Transverse colon (tissue), 4 donors: ENCODE measurements at regions not wholly inside any gene's neighbourhood (a gene's known extent, or its start where the extent isn't known, plus 50 kb on each side); places are given as distances from the start of the nearest gene placed in this dataset.

Source experiments
- DNase-seq: peaks from one replicate; pipeline ENCODE4 v3.0.0-alpha.2; 2019
- H3K27ac ChIP-seq, 4 donors: fragments of 200-600 bp; sonication (generic); 2 replicates each; pipeline ENCODE4 v1.5.1; 2016 to 2018; ENCODE audit warnings: inconsistent platforms in 4 of 4
- H3K27me3 ChIP-seq: fragments of 200-600 bp; sonication (generic); 2 replicates; pipeline ENCODE4 v1.5.1; 2017; ENCODE audit warnings: inconsistent platforms
- H3K36me3 ChIP-seq, 4 donors: fragments of 200-600 bp; sonication (generic); 2 replicates each; pipeline ENCODE4 v1.5.1; 2017 to 2019; ENCODE audit warnings: inconsistent platforms in 4 of 4
- H3K4me1 ChIP-seq, 4 donors: fragments of 200-600 bp; sonication (generic); 2 replicates each; pipeline ENCODE4 v1.5.1; 2017 to 2020; ENCODE audit warnings: inconsistent platforms in 4 of 4
- H3K4me3 ChIP-seq, 4 donors: fragments of 200-600 bp; sonication (generic); 1 replicate in 1 of 4; 2 replicates in 3 of 4; pipeline versions ENCODE4 v1.5.1 to v1.6.1; 2017 to 2019; ENCODE audit warnings: inconsistent platforms in 4 of 4
- H3K9me3 ChIP-seq, 2 donors: fragments of 200-600 bp; sonication (generic); 2 replicates each; pipeline ENCODE4 v1.5.1; 2017 to 2019; ENCODE audit warnings: inconsistent platforms in 2 of 2
- EP300 ChIP-seq: sonication (generic); formaldehyde crosslinking; IDR thresholded peaks from one replicate; pipeline ENCODE4 v1.6.1; 2017; ENCODE audit warnings: antibody characterized with exemption, low read depth
- POLR2A ChIP-seq: fragments of 450-650 bp; IDR thresholded peaks from one replicate; pipeline ENCODE4 v1.6.1; 2016; ENCODE audit warnings: antibody characterized with exemption, mild to moderate bottlenecking, moderate library complexity
- POLR2AphosphoS5 ChIP-seq, 3 donors: sonication (generic); formaldehyde crosslinking; IDR thresholded peaks; one replicate each; pipeline ENCODE4 v1.6.1; 2016; ENCODE audit warnings: antibody characterized with exemption in 3 of 3
- WGBS, 2 donors: methylation state at CpG; one replicate each; pipeline ENCODE4 v1.1.5; 2018; ENCODE audit warnings: low coverage in 1 of 2; 5-methylcytosine and 5-hydroxymethylcytosine counted together
- in situ Hi-C, 4 donors: fragments of 200-750 bp; cut with MboI; loops; one replicate each; pipeline versions ENCODE4 v1.15.0 to v1.15.1; 2017; ENCODE audit warnings: low sequenced_read_pairs in 3 of 4, low pct_ligation_motif_present in 1 of 4, low pct_unique_long_range_greater_than_20kb in 1 of 4
- intact Hi-C: fragments of 100-400 bp; cut with DNase I; formaldehyde crosslinking; loops from one replicate; pipeline ENCODE4 v1.15.1; 2023; ENCODE audit warnings: low total_unique reads
- TF ChIP-seq, protein P1 (sequence below), 5 experiments: fragments of 200-600 bp in 3 of 5; fragments of 450-650 bp in 2 of 5; sonication (generic) in 3 of 5; IDR thresholded peaks; 1 replicate in 2 of 5; 2 replicates in 3 of 5; pipeline ENCODE4 v1.5.1; 2016 to 2017; ENCODE audit warnings: antibody characterized with exemption in 5 of 5, inconsistent platforms in 3 of 5, mild to moderate bottlenecking in 2 of 5, moderate library complexity in 1 of 5

DNA sequence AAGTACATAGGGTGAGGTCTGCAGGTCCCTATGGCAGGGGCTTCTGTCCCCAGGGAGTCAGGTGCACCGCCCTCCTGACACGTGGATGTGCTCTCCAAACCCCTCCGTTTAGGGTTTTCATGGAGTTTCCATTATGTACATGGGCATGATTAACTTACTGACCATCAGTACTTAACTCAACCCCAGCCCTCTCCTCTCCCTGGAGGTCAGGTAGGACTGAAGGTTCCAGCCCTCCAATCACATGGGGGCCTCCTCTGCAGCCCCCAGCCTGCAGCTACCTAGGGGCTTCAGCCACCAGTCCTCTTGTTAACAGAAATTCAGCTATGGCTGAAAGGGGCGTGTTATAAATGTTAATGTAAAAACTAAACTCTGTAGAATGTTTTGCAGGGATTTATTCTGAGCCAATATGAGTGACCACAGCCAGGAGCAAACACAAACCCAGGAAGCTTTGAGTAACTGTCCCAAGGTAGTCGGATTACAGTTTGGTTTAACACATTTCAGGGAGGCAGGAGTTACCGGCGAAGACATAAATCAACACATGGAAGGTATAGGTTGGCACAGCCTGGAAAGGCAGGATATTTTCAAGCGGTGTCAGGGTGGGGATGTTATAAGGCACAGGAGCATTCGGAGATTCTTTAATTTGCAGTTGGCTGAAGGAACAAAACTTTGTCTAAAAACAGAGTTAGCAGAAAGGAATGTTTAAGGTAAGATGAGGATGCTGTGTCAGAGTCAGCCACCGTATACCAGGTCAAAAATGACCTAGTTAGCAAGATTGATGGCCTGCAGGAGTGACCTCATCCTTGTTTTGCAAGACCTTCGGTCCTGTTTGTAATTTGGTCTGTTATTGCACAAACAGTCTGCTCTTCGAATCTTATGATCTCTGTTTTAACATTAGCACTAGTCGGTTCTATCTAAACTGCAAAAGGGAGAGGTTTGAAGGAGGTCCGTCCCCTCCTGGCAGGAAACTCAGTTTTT lies 75.2 kb downstream of the TNFAIP2 start:
- no peaks in the 10 kb centered on the region for H3K36me3 ChIP-seq
- no peaks in the 10 kb centered on the region for H3K9me3 ChIP-seq
- H3K27ac ChIP-seq: peak overlapping the region; percentile 67 to 78 (median 69)
- peaks cover 6% of the 10 kb centered on the region for H3K27me3 ChIP-seq
- DNase-seq: no peak
- WGBS, 2 donors: 66 to 77% methylated on average over 13 to 14 of the region's 14 CpGs
- TF ChIP-seq EP300 (no peak), POLR2AphosphoS5 (IDR thresholded peaks at IDR 0.05) (peak in 2 of 3 donors; percentile 67 to 73)
- intact Hi-C loops (no loop called here), in situ Hi-C loops (loop anchor here in 1 of 4 donors (25.0 kb wide), 1 partner anchor 89 kb away; no protein-coding TSS in a partner anchor)
- peaks cover 0 to 6% (median 0%) of the 10 kb centered on the region in 4 donors for H3K4me1 ChIP-seq
- no peak overlapping the region for H3K4me3 ChIP-seq

DNA sequence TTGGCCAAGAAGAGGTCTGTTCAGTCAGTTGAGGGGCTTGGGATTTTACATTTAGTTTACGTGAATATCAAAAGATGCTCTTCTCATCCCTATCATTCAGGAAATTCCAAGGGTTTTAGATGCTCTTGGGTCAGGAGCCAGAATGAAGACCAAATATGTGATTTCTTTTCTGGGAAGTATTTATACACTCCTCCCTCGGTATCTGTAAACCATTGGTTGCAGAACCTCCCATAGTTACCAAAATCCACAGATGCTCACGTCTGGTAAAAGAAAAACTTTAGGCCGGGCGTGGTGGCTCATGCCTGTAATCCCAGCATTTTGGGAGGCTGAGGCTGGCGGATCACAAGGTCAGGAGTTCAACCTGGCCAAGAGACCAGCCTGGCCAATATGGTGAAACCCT lies 75.9 kb downstream of the TNFAIP2 start:
- Histone ChIP-seq H3K4me1 (peaks cover 0 to 6% (median 0%) of the 10 kb centered on the region in 4 donors), H3K9me3 (peaks cover 0 to 2% of the 10 kb centered on the region in 2 donors), H3K4me3 (no peak overlapping the region), H3K27me3 (peaks cover 6% of the 10 kb centered on the region), H3K36me3 (no peaks in the 10 kb centered on the region), H3K27ac (peak overlapping the region; percentile 67 to 78 (median 69))
- intact Hi-C loops (no loop called here), in situ Hi-C loops (loop anchor here in 1 of 4 donors (25.0 kb wide), 1 partner anchor 88 kb away; no protein-coding TSS in a partner anchor)
- peak in 1 of 3 donors; percentile 1 for TF ChIP-seq POLR2AphosphoS5 (IDR thresholded peaks at IDR 0.05)
- no peak for TF ChIP-seq POLR2A
- no peak for DNase-seq
- WGBS, 2 donors: 69 to 73% methylated on average over 3 to 6 of the region's 6 CpGs

DNA sequence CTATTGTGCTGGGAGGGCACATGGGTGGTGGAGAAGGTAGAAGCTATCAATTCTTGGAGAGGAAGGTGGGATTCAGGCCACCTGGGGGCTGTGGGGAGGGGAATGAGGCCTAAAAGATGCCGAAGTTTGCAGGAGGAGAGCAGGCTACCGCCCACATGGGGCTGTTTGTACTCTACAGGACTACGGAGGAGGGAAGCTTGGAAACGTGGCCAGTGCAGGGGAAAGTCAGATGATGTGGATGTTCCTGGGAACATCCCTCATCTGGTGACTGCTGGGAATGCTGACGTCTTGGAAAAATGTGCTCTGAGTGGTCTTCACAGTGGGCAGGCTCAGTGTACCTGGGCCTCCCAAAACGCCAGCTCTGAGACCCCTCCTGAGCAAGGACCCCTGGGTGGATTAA lies 78.5 kb downstream of the TNFAIP2 start:
- TF ChIP-seq POLR2A: no peak
- in situ Hi-C loops: no loop called here
- DNase-seq: no peak
- Histone ChIP-seq H3K27ac (no peak overlapping the region), H3K4me1 (peaks cover 0 to 8% (median 0%) of the 10 kb centered on the region in 4 donors), H3K36me3 (no peaks in the 10 kb centered on the region), H3K4me3 (no peak overlapping the region), H3K9me3 (peaks cover 9 to 14% of the 10 kb centered on the region in 2 donors), H3K27me3 (peaks cover 15% of the 10 kb centered on the region)
- WGBS, 2 donors: 75 to 92% methylated on average over 2 to 6 of the region's 6 CpGs
- intact Hi-C loops: no loop called here

DNA sequence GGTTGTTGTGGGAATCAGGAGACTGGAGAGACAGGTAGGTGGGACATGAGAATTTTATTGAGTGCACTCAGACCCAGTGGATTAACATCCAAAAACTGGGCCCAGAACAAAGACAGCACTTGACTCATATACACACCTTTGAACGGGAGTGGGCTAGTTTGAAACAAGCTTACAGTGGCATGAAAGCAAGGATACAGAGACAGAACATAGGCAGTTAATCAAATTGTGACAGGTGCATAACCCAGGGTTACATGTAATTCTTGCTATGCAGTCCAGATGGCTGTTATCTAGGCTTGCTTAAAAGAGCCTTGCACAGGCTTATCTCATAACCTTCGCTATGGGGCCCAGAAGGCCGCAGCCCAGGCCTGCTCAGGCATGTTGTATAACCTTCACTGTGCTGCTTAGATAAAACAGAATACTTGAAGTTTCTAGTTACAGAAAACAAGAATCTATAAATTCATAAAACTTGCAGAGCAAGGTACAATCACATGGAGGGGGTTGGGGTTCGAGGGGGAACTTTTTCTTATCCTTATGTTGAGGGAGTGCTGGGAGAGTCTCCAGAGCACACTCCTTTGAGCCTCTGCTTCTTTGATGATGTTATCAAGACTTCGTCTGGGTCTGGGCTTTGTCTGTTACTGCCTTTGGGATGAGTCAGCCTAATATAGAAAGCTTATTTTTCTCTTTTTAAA lies 81.7 kb downstream of the TNFAIP2 start:
- TF ChIP-seq POLR2AphosphoS5 (IDR thresholded peaks at IDR 0.05) (no peak), EP300 (no peak), POLR2A (no peak)
- TF ChIP-seq, protein P1, sequence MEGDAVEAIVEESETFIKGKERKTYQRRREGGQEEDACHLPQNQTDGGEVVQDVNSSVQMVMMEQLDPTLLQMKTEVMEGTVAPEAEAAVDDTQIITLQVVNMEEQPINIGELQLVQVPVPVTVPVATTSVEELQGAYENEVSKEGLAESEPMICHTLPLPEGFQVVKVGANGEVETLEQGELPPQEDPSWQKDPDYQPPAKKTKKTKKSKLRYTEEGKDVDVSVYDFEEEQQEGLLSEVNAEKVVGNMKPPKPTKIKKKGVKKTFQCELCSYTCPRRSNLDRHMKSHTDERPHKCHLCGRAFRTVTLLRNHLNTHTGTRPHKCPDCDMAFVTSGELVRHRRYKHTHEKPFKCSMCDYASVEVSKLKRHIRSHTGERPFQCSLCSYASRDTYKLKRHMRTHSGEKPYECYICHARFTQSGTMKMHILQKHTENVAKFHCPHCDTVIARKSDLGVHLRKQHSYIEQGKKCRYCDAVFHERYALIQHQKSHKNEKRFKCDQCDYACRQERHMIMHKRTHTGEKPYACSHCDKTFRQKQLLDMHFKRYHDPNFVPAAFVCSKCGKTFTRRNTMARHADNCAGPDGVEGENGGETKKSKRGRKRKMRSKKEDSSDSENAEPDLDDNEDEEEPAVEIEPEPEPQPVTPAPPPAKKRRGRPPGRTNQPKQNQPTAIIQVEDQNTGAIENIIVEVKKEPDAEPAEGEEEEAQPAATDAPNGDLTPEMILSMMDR (IDR thresholded peaks at IDR 0.05): no peak
- H3K36me3 ChIP-seq: no peaks in the 10 kb centered on the region
- DNase-seq: no peak
- H3K27ac ChIP-seq: peak overlapping the region in 2 of 4 donors; percentile 11 to 76
- 50 to 82% methylated on average over 2 to 5 of the region's 5 CpGs for WGBS, 2 donors
- intact Hi-C loops (no loop called here), in situ Hi-C loops (no loop called here)
- no peak overlapping the region for H3K4me3 ChIP-seq
- peaks cover 9 to 14% of the 10 kb centered on the region in 2 donors for H3K9me3 ChIP-seq
- peaks cover 43% of the 10 kb centered on the region for H3K27me3 ChIP-seq
- peaks cover 0 to 12% (median 5%) of the 10 kb centered on the region in 4 donors for H3K4me1 ChIP-seq

DNA sequence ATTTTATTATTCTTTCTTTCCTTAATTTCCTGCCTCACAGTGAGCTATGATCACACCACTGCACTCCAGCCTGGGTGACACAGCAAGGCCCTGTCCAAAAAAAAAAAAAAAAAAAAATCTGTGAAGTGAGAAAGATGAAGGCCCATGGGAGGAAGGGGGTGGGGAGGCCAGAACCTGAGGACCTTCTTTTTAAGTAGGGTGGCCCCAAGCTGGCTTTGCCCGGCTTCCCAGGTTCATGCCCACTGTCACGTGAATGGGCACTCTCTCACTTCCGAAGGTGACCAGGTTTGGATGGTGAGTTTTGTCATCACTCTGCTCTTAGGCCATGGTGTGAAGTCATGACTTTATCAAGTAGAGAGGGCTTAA lies 82.3 kb downstream of the TNFAIP2 start:
- peak overlapping the region; percentile 76 to 86 (median 80) for H3K27ac ChIP-seq
- H3K4me3 ChIP-seq: no peak overlapping the region
- in situ Hi-C loops: no loop called here
- no peak for TF ChIP-seq POLR2A
- TF ChIP-seq, protein P1 (IDR thresholded peaks at IDR 0.05): no peak
- no peak for TF ChIP-seq POLR2AphosphoS5 (IDR thresholded peaks at IDR 0.05)
- TF ChIP-seq EP300: no peak
- peaks cover 0 to 12% (median 5%) of the 10 kb centered on the region in 4 donors for H3K4me1 ChIP-seq
- no peak for DNase-seq
- H3K27me3 ChIP-seq: peaks cover 48% of the 10 kb centered on the region
- intact Hi-C loops: no loop called here
- H3K9me3 ChIP-seq: peaks cover 9 to 14% of the 10 kb centered on the region in 2 donors
- no peaks in the 10 kb centered on the region for H3K36me3 ChIP-seq
- 96 to 100% methylated on average over 3 of the region's 3 CpGs for WGBS, 2 donors
